NCI-H510A treated with DMSO at 0.1 percent for 48 hours (cell line): ENCODE measurements at regions not wholly inside any gene's neighbourhood (a gene's known extent, or its start where the extent isn't known, plus 50 kb on each side); places are given as distances from the start of the nearest gene placed in this dataset.

Experiments used
- DNase-seq: peaks from one replicate; lab custom pipeline; 2025; lab: John Stamatoyannopoulos, UW

DNA sequence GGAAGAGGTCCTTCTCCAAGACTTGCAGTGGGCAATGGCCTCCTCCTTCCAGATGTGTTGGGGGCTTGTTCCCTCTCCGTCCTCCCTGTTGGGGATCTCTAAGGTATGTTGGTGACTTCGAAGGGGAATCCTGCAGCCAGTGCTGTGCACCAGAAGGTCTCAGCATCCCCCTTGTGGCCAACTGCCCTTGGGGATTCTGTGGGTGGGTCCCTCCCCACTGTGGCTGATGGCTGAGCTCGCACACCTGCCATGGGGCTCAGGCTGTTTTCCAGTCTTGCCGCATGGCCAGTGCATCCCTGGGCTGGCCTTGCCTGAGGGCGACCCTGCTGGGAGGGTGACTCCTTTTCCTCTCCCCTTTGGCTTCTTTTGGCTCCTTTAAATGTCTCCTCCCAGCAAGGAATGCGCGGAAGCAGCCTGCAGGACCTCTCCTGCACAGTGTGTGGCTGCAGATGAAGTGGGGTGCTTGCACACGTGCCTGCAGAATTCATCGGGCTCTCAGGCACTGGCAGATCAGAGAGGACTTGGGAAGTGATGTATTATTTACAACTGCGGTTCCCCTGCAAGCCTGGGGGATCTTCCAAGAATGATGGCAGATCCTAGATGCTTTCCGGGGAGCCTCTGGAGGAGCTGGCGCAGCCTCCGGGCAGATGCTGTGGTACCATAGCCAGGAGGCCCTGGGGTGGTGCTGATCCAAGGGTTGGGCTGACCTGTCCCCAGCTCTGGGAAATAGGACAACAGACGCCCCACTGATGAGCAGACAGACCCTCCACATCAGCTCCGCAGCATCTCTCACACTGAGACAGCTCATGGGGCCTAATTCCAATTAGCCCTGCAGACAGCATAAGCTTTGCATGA, 410.0 kb downstream of the TCERG1L start:
- DNase-seq = no peak

DNA sequence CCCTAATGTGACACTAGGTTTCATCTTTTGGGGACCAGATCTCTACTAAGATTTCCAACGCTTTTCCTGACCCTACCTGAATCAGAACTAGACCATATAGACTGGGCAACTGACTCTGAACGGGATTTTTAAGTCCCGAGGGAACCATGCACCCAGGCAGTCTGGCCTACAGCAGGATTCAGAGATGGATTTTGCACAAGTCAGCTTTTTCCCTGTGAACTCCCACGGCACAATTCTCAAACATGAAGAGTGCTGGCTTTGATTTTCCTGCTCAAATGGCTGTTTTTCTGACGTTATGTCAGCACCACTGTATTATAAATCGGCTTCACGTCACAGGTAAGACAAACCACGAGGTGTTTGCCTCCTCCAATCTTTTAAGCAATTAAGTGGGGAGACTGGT, 409.1 kb downstream of the TCERG1L start:
- DNase-seq = no peak

DNA sequence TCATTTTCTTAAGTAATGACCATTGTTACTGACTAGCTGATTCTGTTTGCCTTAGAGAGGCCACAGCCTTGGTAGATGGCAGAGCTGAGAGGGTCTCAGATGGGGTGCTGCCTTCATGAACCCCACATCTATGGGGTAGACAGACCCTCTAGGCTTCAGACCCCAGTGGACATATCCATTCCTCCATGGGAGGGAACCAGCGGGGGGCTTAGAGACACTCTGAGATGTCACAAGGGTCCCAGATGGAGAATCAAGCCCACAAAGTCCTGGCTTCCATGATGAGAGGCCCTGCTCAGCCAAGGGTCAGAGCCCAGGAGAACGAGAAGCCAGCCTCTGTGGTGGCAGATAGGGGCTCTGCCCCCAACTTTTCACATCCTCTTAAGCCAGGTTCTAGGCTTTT, 408.6 kb downstream of the TCERG1L start:
- DNase-seq = no peak

DNA sequence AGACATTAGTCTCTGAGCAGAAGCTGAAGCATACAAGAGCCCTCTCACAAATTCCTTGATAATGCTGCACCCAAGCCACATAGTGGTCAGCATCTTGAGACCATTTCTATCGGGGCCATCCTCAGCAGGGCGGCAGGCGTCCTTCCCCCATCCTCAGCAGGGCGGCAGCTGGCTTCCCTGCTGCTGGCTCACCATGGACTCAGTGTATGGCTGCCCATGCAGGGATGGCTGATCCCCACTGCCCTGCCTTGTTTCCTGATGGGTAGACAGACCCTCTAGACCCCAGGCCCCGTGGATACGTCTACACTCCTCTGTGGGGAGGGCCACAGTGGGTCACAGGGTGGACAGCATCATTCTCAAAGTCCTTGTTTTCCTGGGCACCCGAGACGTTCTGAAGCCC, 406.8 kb downstream of the TCERG1L start:
- DNase-seq = no peak

DNA sequence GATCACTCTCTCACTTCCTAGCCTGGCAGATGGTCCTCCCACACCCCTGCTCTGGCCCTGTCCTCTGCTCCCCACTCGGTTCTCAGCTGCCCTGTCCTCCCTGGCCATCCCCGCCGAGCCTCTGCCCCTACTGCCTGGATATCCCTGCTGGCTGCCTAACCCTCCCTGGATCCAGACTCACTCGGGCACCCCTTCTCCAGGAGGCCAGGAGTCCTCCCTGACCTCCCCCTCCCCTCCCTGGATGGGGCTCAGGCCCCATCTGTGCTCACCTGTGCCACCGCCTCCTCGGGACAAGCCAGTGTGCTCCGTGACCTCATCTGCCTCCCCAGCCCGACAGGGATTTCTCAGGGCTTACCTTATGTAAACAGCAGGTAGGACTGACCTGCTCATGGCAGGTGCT, 406.1 kb downstream of the TCERG1L start:
- DNase-seq = no peak

GRCh38 chr10:130905921-130906320, 405.6 kb downstream of the TCERG1L start:
- no peak for DNase-seq

DNA sequence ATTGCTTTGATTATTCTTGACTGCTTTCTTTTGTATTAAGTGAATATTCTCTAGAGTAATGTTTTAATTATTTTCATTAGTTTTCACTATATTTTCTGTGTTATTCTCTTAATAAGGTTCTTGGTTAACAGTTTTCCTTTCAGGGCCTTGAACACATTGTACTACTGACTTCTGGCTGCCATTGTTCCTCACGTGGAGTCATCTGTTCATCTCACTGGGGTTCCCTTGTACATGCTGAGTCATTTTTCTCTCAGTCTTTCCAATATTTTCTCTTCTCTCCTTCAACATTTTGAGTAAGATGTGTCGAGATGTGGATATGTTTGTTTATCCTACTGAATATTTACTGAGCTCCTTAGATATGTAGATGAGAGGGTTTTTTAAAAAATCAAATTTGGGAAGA, 400.7 kb downstream of the TCERG1L start:
- no peak for DNase-seq

GRCh38 chr10:130913844-130914243, 397.7 kb downstream of the TCERG1L start:
- DNase-seq = no peak

DNA sequence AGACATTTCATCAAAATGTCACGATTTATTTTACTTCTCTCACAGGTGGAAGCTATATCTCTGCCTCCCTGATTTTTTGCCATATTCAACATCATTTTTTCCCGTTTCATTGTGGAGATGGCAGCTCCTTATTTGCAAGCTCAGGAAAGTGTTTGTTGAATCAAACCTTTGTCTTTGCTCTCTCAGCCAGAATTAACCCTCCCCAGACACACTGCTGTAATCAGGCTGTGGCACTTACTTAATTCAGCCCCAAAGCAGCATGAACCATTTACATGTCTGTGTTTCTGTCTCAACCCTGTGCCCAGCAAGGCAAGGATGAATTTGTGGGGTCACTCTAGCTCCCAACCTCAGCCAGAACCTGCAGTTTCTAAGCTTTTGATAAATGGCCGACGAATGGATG, 397.2 kb downstream of the TCERG1L start:
- no peak for DNase-seq

DNA sequence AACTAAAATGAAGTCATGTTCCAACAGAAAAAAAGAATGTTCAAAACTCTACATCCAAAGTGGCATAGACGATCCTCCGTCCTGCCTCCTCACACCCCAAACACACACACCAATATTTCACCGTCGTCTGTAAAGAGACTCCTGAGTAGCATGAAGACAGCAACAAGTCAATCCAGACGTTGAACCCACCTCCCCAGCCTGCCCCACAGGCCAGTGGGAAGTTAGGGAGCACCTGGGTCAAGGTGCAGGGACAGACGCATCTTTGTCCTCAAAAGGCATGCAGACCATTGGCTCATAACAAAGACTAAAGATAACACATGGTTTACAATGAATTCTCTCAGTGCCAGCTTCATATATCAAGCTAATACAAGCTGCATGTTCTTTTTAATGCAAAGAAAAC, 396.5 kb downstream of the TCERG1L start:
- DNase-seq = no peak

DNA sequence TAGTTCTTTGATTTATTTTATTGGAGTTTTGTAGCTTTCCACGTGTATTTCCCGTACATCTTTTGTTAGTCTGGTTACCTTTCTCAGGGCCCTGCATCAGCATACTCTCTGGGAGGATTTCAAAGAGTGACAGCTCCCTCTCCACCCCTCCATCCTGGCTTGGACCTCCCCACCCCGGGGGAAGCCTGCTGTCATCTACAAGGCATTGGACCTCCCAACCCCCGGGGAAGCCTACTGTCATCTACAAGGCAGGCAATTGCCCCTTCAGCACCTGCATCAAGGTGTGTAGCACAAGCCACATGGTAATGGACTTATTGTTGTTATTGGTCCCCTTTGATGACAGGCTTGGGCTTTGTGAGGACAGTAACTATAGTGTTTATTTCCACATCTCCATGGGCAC, 390.1 kb downstream of the TCERG1L start:
- DNase-seq = no peak

- no peak for DNase-seq
Observed at GRCh38 chr10:130921911-130922440, 389.5 kb downstream of the TCERG1L start.

DNA sequence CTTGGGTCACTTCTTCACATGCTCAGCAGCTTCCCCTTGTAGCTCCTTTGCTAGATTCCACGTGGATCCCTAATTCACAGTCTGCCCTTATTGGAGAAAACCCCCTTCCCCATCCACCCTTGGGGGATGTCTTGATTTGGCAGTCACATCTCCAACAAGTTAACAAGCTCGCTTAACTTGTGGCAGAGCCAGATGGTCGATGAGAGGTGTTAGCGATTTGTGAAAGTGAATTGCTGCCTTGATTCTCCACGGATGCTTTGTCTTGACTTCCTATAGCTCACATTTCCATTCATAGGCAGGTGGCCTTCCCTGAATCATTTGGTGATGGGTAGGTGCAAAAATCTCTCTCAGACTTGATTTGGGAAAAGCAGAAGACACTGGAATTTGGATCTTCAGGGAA, 387.9 kb downstream of the TCERG1L start:
- no peak for DNase-seq

- no peak for DNase-seq
Observed at GRCh38 chr10:130924138-130924819, 387.2 kb downstream of the TCERG1L start.

GRCh38 chr10:130926442-130926841, 385.1 kb downstream of the TCERG1L start:
- DNase-seq = no peak

- no peak for DNase-seq
Observed at GRCh38 chr10:130927157-130927556, 384.4 kb downstream of the TCERG1L start.

DNA sequence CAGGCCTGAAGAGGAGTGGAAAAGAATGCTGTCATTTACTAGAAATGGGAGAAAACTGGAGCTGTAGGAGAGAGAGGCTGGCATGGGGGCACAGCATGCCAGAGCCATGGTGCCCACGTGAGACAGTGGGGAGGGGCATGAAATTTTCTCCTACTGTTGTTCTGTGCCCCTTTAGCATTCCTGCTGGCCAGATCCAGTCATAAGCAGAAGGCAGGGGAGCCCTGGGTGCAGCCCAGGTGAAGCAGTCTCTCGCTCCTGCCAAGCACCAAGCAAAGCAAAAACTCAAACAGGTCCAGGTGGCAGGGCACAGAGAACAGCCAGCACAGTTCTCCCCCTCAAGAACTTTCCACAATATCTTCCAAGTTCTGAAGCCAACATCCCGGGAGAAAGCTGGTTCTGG, 383.2 kb downstream of the TCERG1L start:
- no peak for DNase-seq

DNA sequence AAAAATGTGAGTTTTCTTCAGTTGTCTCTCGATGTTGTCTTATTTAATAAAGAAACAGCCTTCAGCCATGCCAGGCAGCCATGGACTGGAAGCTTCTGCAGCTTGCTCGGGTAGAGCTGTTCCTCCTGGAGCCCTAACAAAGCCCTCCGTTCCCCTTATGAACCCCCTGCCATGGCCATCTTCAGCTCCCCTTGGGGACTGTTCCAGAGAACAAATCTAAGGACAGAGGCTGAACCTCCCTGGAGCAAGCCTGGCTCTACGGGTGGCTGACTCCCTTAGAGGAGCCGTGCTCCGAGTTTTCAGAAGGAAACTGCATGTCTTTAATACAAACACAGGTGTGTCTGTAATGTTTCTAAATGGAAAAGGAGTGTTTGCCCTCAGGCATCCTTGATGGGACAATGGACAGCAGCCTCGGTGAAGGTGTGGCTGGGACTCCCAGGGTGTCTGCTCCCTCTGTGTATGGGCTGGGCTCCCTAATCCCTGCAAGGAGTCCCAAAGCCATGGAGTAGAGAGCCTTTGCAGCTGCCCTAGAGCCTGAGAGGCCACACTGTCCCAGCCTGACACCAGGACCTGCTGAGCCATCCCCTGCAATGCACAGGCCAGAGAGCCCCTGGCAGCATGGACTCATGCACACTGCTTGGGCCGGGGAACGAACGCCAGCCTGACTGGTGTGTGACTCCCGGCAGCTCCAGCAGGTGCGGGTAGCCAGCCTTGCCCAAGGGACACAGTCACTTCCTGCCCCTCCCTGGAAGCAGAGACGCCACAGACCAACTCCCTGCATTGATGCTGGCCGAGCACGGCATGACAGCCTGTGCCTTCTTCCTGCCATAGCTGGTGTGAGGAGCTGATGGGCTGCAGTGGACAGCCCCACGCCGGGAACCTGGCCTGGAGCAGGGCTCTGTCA, 381.8 kb downstream of the TCERG1L start:
- no peak for DNase-seq

DNA sequence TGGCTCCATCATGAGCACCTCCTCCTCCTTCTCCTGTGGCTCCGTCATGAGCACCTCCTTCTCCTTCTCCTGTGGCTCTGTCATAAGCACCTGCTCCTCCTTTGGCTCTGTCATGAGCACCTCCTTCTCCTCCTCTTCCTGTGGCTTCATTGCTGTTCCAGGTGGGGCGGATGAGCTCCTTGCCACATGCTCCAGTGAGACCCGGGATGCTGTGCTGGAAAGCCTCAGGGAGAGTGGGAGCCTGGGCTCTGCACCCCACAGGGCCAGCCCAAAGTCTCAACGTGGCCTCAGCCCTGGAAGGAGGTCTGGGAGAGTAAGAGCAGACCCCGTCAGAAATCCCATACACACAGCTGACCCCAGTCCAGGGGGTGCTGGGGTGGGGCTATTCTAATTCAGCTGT, 380.7 kb downstream of the TCERG1L start:
- DNase-seq = no peak

DNA sequence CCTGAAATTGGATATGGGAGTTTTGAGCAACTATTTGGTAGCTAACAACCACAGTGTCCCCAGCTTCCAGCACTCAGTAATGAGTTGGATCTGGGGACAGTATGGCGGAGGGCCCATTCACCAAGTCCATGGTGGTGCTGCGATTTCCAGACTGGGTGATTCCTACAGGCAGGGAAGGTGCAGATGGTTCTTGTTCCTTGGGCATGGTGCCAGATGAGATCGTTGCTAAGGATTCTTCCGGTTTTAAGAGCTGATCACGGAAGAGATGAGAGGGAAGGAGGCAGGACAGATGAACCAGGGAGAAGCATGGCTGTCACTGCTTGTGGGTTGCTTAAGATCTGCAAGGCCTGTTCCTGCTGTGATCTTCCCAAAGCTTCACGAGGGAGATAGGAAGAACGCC, 380.3 kb downstream of the TCERG1L start:
- no peak for DNase-seq

GRCh38 chr10:130932326-130933007, 379.1 kb downstream of the TCERG1L start:
- DNase-seq = no peak

GRCh38 chr10:130933008-130933390, 378.5 kb downstream of the TCERG1L start:
- DNase-seq = no peak
